Pancreas (tissue), 10 donors: ENCODE measurements at regions not wholly inside any gene's neighbourhood (a gene's known extent, or its start where the extent isn't known, plus 50 kb on each side); places are given as distances from the start of the nearest gene placed in this dataset.

ENCODE experiments used
- ATAC-seq, 4 donors: fragments of 200-7000 bp; cut with Tn5 transposase; one replicate each; pipeline versions ENCODE4 v1.8.0 to v1.9.1; 2020; ENCODE audit warnings: mild to moderate bottlenecking in 4 of 4, moderate library complexity in 4 of 4
- DNase-seq, 6 donors: peaks; one replicate each; pipeline ENCODE4 v3.0.0-alpha.2; 2020
- FAIRE-seq: peaks from 2 replicates; lab custom pipeline; 2012; peaks lifted over from hg19 to GRCh38; lab: Jason Lieb, UNC
- H3K27ac ChIP-seq, 4 donors: fragments of 200-600 bp; sonication (generic); 1 replicate in 3 of 4; 2 replicates in 1 of 4; pipeline versions ENCODE4 v1.5.0 to v1.8.0; 2020
- H3K27me3 ChIP-seq, 4 donors: fragments of 200-600 bp; one replicate each; pipeline ENCODE4 v1.8.0; 2021
- H3K36me3 ChIP-seq, 3 donors: fragments of 200-600 bp; sonication (generic) in 1 of 3; one replicate each; pipeline versions ENCODE4 v1.5.0 to v1.8.0; 2020 to 2021
- H3K4me1 ChIP-seq, 3 donors: fragments of 200-600 bp; one replicate each; pipeline ENCODE4 v1.8.0; 2021
- H3K4me3 ChIP-seq, 4 donors: fragments of 200-600 bp; sonication (generic) in 2 of 4; one replicate each; pipeline versions ENCODE4 v1.5.0 to v1.8.0; 2020 to 2021
- H3K9me3 ChIP-seq, 4 donors: fragments of 200-600 bp; one replicate each; pipeline ENCODE4 v1.8.0; 2021
- CTCF ChIP-seq, 4 donors: fragments of 200-600 bp; sonication (generic) in 3 of 4; IDR thresholded peaks; one replicate each; pipeline versions ENCODE4 v1.5.0 to v1.8.0; 2021; ENCODE audit warnings: antibody characterized with exemption in 4 of 4
- WGBS, 2 donors: extraction: QIAGEN DNeasy Blood & Tissue Kit; methylation state at CpG; one replicate each; pipeline ENCODE4 v1.1.7; 2013; 5-methylcytosine and 5-hydroxymethylcytosine counted together
- intact Hi-C, 3 donors: fragments of 100-400 bp; cut with DNase I; formaldehyde crosslinking; loops; one replicate each; pipeline versions ENCODE4 v1.11.1 to v1.14.2; 2022
- donor health status: healthy with polysubstance abuse.
- donor health status: DM: no; HTN: no; CAD: no; lungs with moderate emphysema.
- donor health status: DM: no; HTN: no; CAD: no.
- donor health status: control.
- donor health status: control.
- donor health status: Bipolar disorder and iron deficiency.
- donor health status: DM: yes; HTN: yes; CAD: no.
- donor health status: DM: no; HTN: no; CAD: no.
- donor health status: DM: no; HTN: no; CAD: no.
- donor health status: DM: yes; HTN: yes; CAD: no.

- no peaks in the 10 kb centered on the region for H3K9me3 ChIP-seq
- intact Hi-C loops = no loop called here
- no peak for TF ChIP-seq CTCF (IDR thresholded peaks at IDR 0.05)
- H3K4me1 ChIP-seq = no peaks in the 10 kb centered on the region
- H3K27ac ChIP-seq = no peak overlapping the region
- no peaks in the 10 kb centered on the region for H3K36me3 ChIP-seq
- no peak for ATAC-seq
- FAIRE-seq = no peak
- no peak for DNase-seq
- H3K27me3 ChIP-seq = no peaks in the 10 kb centered on the region
- no peak overlapping the region for H3K4me3 ChIP-seq
- WGBS, 2 donors = 66 to 75% methylated on average over 3 of the region's 3 CpGs
These were observed 258.4 kb upstream of the AGTR1 start for GRCh38 chr3:148439254-148439822.

GRCh38 chr3:148441191-148441590, 256.5 kb upstream of the AGTR1 start:
- Histone ChIP-seq H3K36me3 (no peaks in the 10 kb centered on the region), H3K9me3 (no peaks in the 10 kb centered on the region), H3K27ac (no peak overlapping the region), H3K4me1 (no peaks in the 10 kb centered on the region), H3K27me3 (no peaks in the 10 kb centered on the region), H3K4me3 (no peak overlapping the region)
- no peak for DNase-seq
- no peak for FAIRE-seq
- no peak for TF ChIP-seq CTCF (IDR thresholded peaks at IDR 0.05)
- no peak for ATAC-seq
- intact Hi-C loops = no loop called here
- 74% methylated on average over 1 of the region's 1 CpG for WGBS, 2 donors

- 42 to 43% methylated on average over 5 of the region's 5 CpGs for WGBS, 2 donors
- peak in 3 of 4 donors; percentile 29 to 55 (median 51) for ATAC-seq
- no peak overlapping the region for H3K27ac ChIP-seq
These were observed 246.9 kb upstream of the AGTR1 start for GRCh38 chr3:148450819-148451218.

GRCh38 chr3:148451969-148452368, 245.7 kb upstream of the AGTR1 start:
- no peak overlapping the region for H3K27ac ChIP-seq
- DNase-seq (no peak), ATAC-seq (no peak), FAIRE-seq (no peak)
- no peak overlapping the region for H3K4me3 ChIP-seq
- no peaks in the 10 kb centered on the region for H3K9me3 ChIP-seq
- H3K27me3 ChIP-seq = no peaks in the 10 kb centered on the region
- no peak for TF ChIP-seq CTCF (IDR thresholded peaks at IDR 0.05)
- intact Hi-C loops = no loop called here
- H3K4me1 ChIP-seq = peaks cover 0 to 4% (median 0%) of the 10 kb centered on the region in 3 donors
- no peaks in the 10 kb centered on the region for H3K36me3 ChIP-seq

More at GRCh38 chr3:148450819-148451218, 246.9 kb upstream of the AGTR1 start:
- Histone ChIP-seq H3K9me3 (no peaks in the 10 kb centered on the region), H3K4me1 (peaks cover 0 to 4% (median 0%) of the 10 kb centered on the region in 3 donors), H3K4me3 (no peak overlapping the region), H3K36me3 (no peaks in the 10 kb centered on the region), H3K27me3 (no peaks in the 10 kb centered on the region)
- TF ChIP-seq CTCF (IDR thresholded peaks at IDR 0.05) = no peak
- intact Hi-C loops = no loop called here
- FAIRE-seq = no peak
- DNase-seq = no peak

GRCh38 chr3:148453781-148454191, 243.9 kb upstream of the AGTR1 start:
- no peak for TF ChIP-seq CTCF (IDR thresholded peaks at IDR 0.05)
- H3K36me3 ChIP-seq = no peaks in the 10 kb centered on the region
- no peaks in the 10 kb centered on the region for H3K27me3 ChIP-seq
- H3K9me3 ChIP-seq = no peaks in the 10 kb centered on the region
- ATAC-seq = no peak
- intact Hi-C loops = no loop called here
- no peak for FAIRE-seq
- H3K27ac ChIP-seq = no peak overlapping the region
- 21 to 23% methylated on average over 3 of the region's 3 CpGs for WGBS, 2 donors
- H3K4me1 ChIP-seq = peaks cover 0 to 4% (median 0%) of the 10 kb centered on the region in 3 donors
- no peak overlapping the region for H3K4me3 ChIP-seq
- no peak for DNase-seq
